Activated CD4-positive, alpha-beta T cell treated with anti-CD3 and anti-CD28 coated beads, Interleukin-2, Interleukin-6, amounts not matched to agents 100 ng/mL and 50 ng/mL, durations not matched to agents 16 hours and 8 hours (primary cell): ENCODE measurements at regions not wholly inside any gene's neighbourhood (a gene's known extent, or its start where the extent isn't known, plus 50 kb on each side); places are given as distances from the start of the nearest gene placed in this dataset.
"Not testable (repeated sequence)": the region's sequence is repeated elsewhere in the genome, so short reads cannot be mapped to it uniquely, and the experiment has no call there.

Experiments used
- DNase-seq: peaks from one replicate; pipeline ENCODE4 v3.0.0-alpha.2; 2020

DNA sequence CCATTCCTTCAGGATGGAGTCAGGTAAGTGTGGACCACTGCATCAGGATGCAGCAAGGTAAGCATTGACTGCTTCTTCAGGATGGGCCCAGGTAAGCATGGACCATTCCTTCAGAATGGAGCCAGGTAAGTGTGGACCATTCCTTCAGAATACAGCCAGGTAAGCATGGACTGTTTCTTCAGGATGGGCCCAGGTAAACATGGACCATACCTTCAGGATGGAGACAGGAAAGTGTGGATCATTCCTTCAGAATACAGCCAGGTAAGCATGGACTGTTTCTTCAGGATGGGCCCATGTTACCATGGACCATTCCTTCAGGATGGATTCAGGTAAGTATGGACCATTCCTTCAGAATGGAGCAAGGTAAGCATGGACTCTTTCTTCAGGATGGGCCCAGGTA, 89.4 kb upstream of the SPACA7 start:
- not testable (repeated sequence) for DNase-seq

DNA sequence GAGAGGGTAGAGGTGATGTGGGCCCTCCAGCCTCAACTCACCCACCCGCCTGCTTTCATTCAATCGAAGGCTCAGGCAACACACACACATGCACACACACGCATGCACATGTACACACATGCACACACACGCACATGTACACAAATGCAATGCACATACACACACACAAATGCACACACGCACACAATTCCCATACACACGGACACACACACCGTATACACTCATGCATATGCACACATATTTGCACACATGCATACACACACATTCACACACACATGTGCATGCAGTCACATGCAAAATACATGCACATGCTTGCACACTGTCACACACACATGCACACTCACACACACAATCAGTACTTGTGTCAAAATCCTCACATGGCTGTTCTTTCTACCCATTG, 55.9 kb upstream of the SPACA7 start:
- DNase-seq, result no peak

DNA sequence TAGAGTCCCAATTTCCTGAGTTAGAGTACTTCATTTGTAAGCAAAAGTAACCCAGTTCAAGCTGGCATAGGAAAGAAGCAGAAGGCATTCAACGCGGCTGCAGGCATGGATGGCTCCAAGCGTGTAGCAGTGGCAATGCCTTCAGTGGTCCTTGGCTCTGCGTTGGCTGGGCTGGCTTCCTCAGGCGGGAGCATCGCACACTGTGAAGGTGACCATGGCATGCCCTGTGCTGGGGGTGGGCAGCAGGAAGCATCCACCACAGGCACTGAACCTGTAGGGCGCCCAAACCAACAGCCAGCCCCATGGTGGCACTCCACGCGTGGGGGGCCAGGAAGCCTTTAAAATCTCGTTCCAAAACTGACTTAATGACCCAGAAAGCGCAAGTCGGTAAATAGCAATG, 53.6 kb upstream of the SPACA7 start:
- no peak for DNase-seq

DNA sequence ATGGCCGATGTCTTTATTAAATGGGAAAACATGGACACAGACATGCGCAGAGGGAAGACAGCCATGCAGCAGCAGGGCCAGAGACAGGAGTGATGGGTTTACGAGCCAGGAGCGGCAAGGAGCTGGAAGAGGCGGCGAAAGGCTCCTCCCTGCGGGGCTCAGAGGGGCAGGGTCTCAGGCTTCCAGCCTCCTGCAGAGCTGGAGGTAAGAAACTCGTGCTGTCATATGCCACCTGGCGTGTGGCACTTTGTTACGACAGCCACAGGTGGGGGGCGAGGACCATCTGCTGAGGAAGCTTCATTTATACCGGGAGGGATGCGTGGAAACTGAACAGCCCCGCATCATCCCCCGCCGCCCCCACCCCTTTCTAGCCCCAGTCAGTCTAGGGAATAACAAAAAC, 52.0 kb upstream of the SPACA7 start:
- DNase-seq, result no peak

DNA sequence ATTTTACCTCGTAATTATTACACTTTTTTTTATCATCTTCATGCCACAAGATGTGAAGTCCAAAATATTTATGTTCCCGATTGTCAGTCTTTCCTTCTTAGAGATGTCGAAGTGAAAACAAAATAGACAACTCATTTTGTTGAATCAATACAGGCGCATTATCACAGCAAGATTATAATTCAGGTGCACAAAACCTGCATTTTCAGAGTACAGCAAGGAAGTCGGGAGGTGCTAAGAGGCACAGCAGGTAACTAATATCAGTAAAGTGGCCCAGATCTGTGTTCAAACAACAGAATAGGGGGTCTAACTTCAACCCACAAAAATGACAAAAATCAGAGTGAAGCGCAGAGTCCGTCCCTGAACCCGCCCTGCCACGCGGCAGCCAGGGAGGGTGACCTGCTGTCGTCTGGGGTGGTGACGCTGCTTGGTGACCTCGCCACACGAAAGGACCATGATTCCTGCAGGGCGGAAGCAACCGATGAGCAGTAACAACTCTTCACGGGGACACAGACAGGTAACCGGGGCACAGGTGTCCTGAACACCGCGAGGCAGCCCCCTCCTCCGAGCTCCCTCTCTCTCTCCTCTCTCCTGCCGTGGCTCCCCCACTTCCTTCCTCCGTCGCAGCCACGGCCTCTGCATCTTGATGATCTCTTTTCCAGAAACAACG, 50.9 kb upstream of the SPACA7 start:
- no peak for DNase-seq

DNA sequence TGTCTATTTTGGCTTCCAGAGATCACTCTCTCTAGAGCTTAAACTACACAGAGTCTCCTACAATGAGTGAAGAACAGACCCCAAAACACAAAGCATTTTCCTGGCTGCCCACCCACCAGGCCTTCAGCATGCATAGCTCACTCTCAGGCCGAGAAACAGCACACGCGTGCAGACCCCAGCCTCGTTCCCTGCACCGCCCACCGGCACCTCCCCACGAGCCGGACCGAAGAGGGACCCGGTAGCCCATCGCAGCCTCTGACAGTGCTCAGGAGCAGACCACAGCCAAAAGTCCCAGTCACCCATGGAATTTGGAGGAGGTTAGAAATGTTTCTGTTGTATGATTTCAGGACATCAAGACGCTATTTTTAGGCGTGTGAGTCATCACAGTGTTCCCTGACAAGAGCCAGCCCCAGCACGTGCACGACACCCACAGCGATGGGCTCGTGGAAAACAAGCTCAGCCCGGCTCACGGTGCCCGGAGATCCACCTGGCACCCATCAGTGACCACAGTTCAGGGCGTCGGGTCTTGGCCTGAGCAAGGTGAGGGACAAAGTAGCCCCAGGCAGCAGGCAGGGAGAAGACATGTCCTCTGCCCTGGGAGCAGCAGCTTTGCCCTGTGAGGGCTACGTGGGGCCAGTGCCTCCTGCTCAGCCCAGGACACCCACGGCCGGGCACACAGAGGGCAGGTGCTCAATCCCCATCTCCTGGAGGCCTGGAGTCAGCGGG, 50.1 kb upstream of the SPACA7 start:
- no peak for DNase-seq
